HCT116 (cell line): ENCODE measurements at regions not wholly inside any gene's neighbourhood (a gene's known extent, or its start where the extent isn't known, plus 50 kb on each side); places are given as distances from the start of the nearest gene placed in this dataset.

ENCODE experiments used
- ATAC-seq: fragments of 200-7000 bp; cut with Tn5 transposase; 2 replicates; pipeline ENCODE4 v1.9.1; 2020; ENCODE audit warnings: mild to moderate bottlenecking, moderate library complexity
- BruUV-seq: library from RNA; stranded (reverse); fragments of 400-500 nt; replicated peaks from 2 replicates; lab custom pipeline; 2021; lab: Mats Ljungman, UMichigan
- CTCF ChIA-PET: fragments of 300-600 bp; sonication (Branson Sonifier 250); formaldehyde crosslinking; loops from one replicate; lab custom pipeline; 2021; ENCODE audit warnings: antibody characterized with exemption; lab: Charles Lee
- POLR2A ChIA-PET: fragments of 300-600, 350-600 bp; sonication (Branson Sonifier 250); formaldehyde crosslinking; loops from one replicate; lab custom pipeline; 2021; ENCODE audit warnings: antibody characterized with exemption; lab: Charles Lee
- RAD21 ChIA-PET, 2 experiments: fragments of 300-600 bp; sonication (Branson Sonifier 250); formaldehyde crosslinking; loops; one replicate each; lab custom pipeline; 2023; ENCODE audit warnings: low total read pairs in 2 of 2; ENCODE audit not compliant: uncharacterized antibody in 2 of 2, unreplicated experiment in 2 of 2, low non-redundant PET in 1 of 2; lab: Charles Lee
- DNase-seq: peaks from one replicate; pipeline ENCODE4 v3.0.0-alpha.2; 2010; ENCODE audit warnings: low read depth, low spot score
- H2AFZ ChIP-seq: fragments of 200-600 bp; shearing (Covaris generic), sonication (generic); 2 replicates; pipeline ENCODE4 v1.6.1; 2017; ENCODE audit warnings: low read depth, mixed run types, mixed read lengths, antibody characterized with exemption, low read length; ENCODE audit not compliant: poor library complexity, severe bottlenecking
- H3K27ac ChIP-seq: 2 replicates; pipeline ENCODE4 v1.5.1; 2012; ENCODE audit warnings: low read depth, low read length
- H3K27me3 ChIP-seq: fragments of 200-600 bp; sonication (generic); 2 replicates; pipeline ENCODE4 v1.6.1; 2016; ENCODE audit warnings: mixed run types, low read length, mixed read lengths; ENCODE audit not compliant: insufficient read depth
- H3K36me3 ChIP-seq, 2 experiments: fragments of 200-500 bp in 1 of 2; fragments of 200-600 bp in 1 of 2; sonication (Bioruptor generic) in 1 of 2; sonication (generic) in 1 of 2; 2 replicates each; pipeline versions ENCODE4 v1.5.1 to v1.6.1; 2014 to 2016; ENCODE audit warnings: low read length in 2 of 2, inconsistent platforms in 1 of 2, mixed read lengths in 1 of 2, mixed run types in 1 of 2; ENCODE audit not compliant: insufficient read depth in 2 of 2, control insufficient read depth in 1 of 2
- H3K4me1 ChIP-seq, 2 experiments: fragments of 200-600 bp in 1 of 2; sonication (generic) in 1 of 2; 2 replicates each; pipeline versions ENCODE4 v1.5.1 to v1.6.1; 2012 to 2017; ENCODE audit warnings: low read length in 2 of 2, inconsistent platforms in 1 of 2, mild to moderate bottlenecking in 1 of 2, mixed read lengths in 1 of 2, mixed run types in 1 of 2, moderate library complexity in 1 of 2; ENCODE audit not compliant: insufficient read depth in 2 of 2, control insufficient read depth in 1 of 2
- H3K4me2 ChIP-seq: fragments of 200-600 bp; sonication (generic); 2 replicates; pipeline ENCODE4 v1.6.1; 2017; ENCODE audit warnings: mixed run types, low read length, mixed read lengths
- H3K4me3 ChIP-seq, 2 experiments: fragments of 200-600 bp in 1 of 2; sonication (generic) in 1 of 2; replicated peaks in 1 of 2; 2 replicates each; pipeline ENCODE4 v1.5.1; 2011 to 2016; ENCODE audit warnings: low read length in 2 of 2, control low read depth in 1 of 2, low read depth in 1 of 2, mild to moderate bottlenecking in 1 of 2, mixed read lengths in 1 of 2, mixed run types in 1 of 2
- H3K79me2 ChIP-seq: fragments of 200-600 bp; sonication (generic); 2 replicates; pipeline ENCODE4 v1.6.1; 2017; ENCODE audit warnings: mild to moderate bottlenecking, mixed run types, low read length, moderate library complexity, mixed read lengths; ENCODE audit not compliant: insufficient read depth
- H3K9ac ChIP-seq: fragments of 200-600 bp; sonication (generic); 2 replicates; pipeline ENCODE4 v1.6.1; 2016; ENCODE audit warnings: low read length, mixed read lengths
- H3K9me2 ChIP-seq: fragments of 200-600 bp; sonication (generic), shearing (Covaris generic); 2 replicates; pipeline ENCODE4 v1.6.1; 2017; ENCODE audit warnings: mixed run types, mild to moderate bottlenecking, moderate library complexity; ENCODE audit not compliant: insufficient read depth
- H3K9me3 ChIP-seq, 2 experiments: fragments of 200-500 bp in 1 of 2; fragments of 200-600 bp in 1 of 2; sonication (Bioruptor generic) in 1 of 2; sonication (generic) in 1 of 2; 2 replicates each; pipeline ENCODE4 v1.6.1; 2014 to 2017; ENCODE audit warnings: low read length in 2 of 2, mixed read lengths in 2 of 2, inconsistent platforms in 1 of 2, low read depth in 1 of 2, mild to moderate bottlenecking in 1 of 2, mixed run types in 1 of 2, moderate library complexity in 1 of 2; ENCODE audit not compliant: control insufficient read depth in 1 of 2, insufficient read depth in 1 of 2
- H4K20me1 ChIP-seq: fragments of 200-600 bp; sonication (generic), shearing (Covaris generic); 2 replicates; pipeline ENCODE4 v1.6.1; 2017; ENCODE audit warnings: mixed run types, mild to moderate bottlenecking, moderate library complexity; ENCODE audit not compliant: insufficient read depth
- CBX3 ChIP-seq: IDR thresholded peaks from 2 replicates; pipeline ENCODE4 v1.6.1; 2012; ENCODE audit warnings: low read depth
- CTCF ChIP-seq, 3 experiments: fragments of 200-600 bp in 1 of 3; sonication (generic) in 1 of 3; IDR thresholded peaks in 2 of 3; conservative IDR thresholded peaks in 1 of 3; 2 replicates each; pipeline ENCODE4 v1.5.1; 2012 to 2017; ENCODE audit warnings: low read depth in 2 of 3, low read length in 2 of 3, antibody characterized with exemption in 1 of 3, borderline replicate concordance in 1 of 3, control low read depth in 1 of 3, mild to moderate bottlenecking in 1 of 3, mixed read lengths in 1 of 3, mixed run types in 1 of 3, moderate library complexity in 1 of 3; ENCODE audit not compliant: insufficient read depth in 1 of 3
- EGR1 ChIP-seq: IDR thresholded peaks from 2 replicates; pipeline ENCODE4 v1.6.1; 2012; ENCODE audit warnings: low read depth
- EZH2 ChIP-seq: fragments of 200-600 bp; sonication (generic); IDR thresholded peaks from 2 replicates; pipeline ENCODE4 v1.6.1; 2017; ENCODE audit warnings: antibody characterized with exemption, mixed run types
- EZH2phosphoT487 ChIP-seq: fragments of 200-600 bp; IDR thresholded peaks from 2 replicates; pipeline ENCODE4 v1.6.1; 2018; ENCODE audit warnings: antibody characterized with exemption, borderline replicate concordance
- FOSL1 ChIP-seq: IDR thresholded peaks from 2 replicates; pipeline ENCODE4 v1.6.1; 2012; ENCODE audit warnings: low read depth
- JUND ChIP-seq: IDR thresholded peaks from 2 replicates; pipeline ENCODE4 v1.6.1; 2012
- POLR2A ChIP-seq: IDR thresholded peaks from 2 replicates; pipeline ENCODE4 v1.7.0; 2011; ENCODE audit warnings: borderline replicate concordance; ENCODE audit not compliant: insufficient read depth, insufficient read length; ENCODE audit errors: extremely low read depth
- POLR2AphosphoS5 ChIP-seq: IDR thresholded peaks from 2 replicates; pipeline ENCODE4 v1.6.1; 2011; ENCODE audit warnings: mild to moderate bottlenecking, low read depth, low read length, moderate library complexity
- RAD21 ChIP-seq: IDR thresholded peaks from 2 replicates; pipeline ENCODE4 v1.6.1; 2012; ENCODE audit warnings: low read depth, mild to moderate bottlenecking
- SIN3A ChIP-seq: IDR thresholded peaks from 2 replicates; pipeline ENCODE4 v1.6.1; 2012; ENCODE audit warnings: low read depth
- SP1 ChIP-seq: IDR thresholded peaks from 2 replicates; pipeline ENCODE4 v1.6.1; 2012; ENCODE audit warnings: low read depth
- SRF ChIP-seq: IDR thresholded peaks from 2 replicates; pipeline ENCODE4 v1.6.1; 2012; ENCODE audit warnings: low read depth
- TCF7L2 ChIP-seq: IDR thresholded peaks from 2 replicates; pipeline ENCODE4 v1.7.0; 2011; ENCODE audit warnings: borderline replicate concordance, inconsistent platforms; ENCODE audit not compliant: insufficient read depth, insufficient read length; ENCODE audit errors: extremely low read depth
- ZFX ChIP-seq: fragments of 450-650 bp; IDR thresholded peaks from 2 replicates; pipeline ENCODE4 v1.6.1; 2017
- intact Hi-C: fragments of 100-400 bp; cut with micrococcal nuclease; formaldehyde crosslinking; loops from 2 replicates; pipeline ENCODE4 v1.10.0; 2022
- TF ChIP-seq, protein P1 (sequence below): IDR thresholded peaks from 2 replicates; pipeline ENCODE4 v1.6.1; 2012; ENCODE audit warnings: low read depth
- TF ChIP-seq, protein P2 (sequence below): IDR thresholded peaks from 2 replicates; pipeline ENCODE4 v1.6.1; 2012
- TF ChIP-seq, protein P3 (sequence below): IDR thresholded peaks from 2 replicates; pipeline ENCODE4 v1.6.1; 2012

DNA sequence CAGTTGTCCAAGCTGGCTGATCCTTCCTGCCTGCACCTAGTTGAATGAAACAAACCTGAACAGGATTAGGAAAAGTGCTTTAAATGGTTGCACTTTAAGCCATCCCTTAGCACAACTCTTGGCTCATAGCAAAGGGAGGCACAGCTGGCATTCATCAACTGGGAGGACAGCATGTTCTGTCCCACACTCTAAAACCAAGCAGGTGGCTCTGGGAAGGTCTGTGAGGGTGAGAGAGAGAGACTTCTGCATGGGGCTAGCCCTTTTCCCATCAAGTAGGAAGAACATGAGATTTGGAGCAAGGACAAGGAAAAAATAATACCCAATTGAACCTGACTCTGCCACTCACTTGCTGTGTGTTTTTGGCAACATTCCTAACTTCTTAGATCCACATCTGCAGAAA lies 140.9 kb upstream of the CCL2 start:
- no peak overlapping the region for H2AFZ ChIP-seq
- no peak for DNase-seq
- no peak for ATAC-seq
- H3K4me3 ChIP-seq: no peak overlapping the region
- no peak overlapping the region for H3K9ac ChIP-seq
- H3K79me2 ChIP-seq: no peaks in the 10 kb centered on the region
- ChIA-PET CTCF (no interaction called here), RAD21 (no interaction called here), POLR2A (no interaction called here)
- no peaks in the 10 kb centered on the region for H3K27me3 ChIP-seq
- intact Hi-C loops: no loop called here
- BruUV-seq: no TSS peak
- H3K9me2 ChIP-seq: no peaks in the 10 kb centered on the region
- H3K4me1 ChIP-seq: no peaks in the 10 kb centered on the region
- TF ChIP-seq SRF (no peak), JUND (no peak), SIN3A (no peak), FOSL1 (no peak), CBX3 (no peak)
- TF ChIP-seq, protein P1, sequence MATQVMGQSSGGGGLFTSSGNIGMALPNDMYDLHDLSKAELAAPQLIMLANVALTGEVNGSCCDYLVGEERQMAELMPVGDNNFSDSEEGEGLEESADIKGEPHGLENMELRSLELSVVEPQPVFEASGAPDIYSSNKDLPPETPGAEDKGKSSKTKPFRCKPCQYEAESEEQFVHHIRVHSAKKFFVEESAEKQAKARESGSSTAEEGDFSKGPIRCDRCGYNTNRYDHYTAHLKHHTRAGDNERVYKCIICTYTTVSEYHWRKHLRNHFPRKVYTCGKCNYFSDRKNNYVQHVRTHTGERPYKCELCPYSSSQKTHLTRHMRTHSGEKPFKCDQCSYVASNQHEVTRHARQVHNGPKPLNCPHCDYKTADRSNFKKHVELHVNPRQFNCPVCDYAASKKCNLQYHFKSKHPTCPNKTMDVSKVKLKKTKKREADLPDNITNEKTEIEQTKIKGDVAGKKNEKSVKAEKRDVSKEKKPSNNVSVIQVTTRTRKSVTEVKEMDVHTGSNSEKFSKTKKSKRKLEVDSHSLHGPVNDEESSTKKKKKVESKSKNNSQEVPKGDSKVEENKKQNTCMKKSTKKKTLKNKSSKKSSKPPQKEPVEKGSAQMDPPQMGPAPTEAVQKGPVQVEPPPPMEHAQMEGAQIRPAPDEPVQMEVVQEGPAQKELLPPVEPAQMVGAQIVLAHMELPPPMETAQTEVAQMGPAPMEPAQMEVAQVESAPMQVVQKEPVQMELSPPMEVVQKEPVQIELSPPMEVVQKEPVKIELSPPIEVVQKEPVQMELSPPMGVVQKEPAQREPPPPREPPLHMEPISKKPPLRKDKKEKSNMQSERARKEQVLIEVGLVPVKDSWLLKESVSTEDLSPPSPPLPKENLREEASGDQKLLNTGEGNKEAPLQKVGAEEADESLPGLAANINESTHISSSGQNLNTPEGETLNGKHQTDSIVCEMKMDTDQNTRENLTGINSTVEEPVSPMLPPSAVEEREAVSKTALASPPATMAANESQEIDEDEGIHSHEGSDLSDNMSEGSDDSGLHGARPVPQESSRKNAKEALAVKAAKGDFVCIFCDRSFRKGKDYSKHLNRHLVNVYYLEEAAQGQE: no peak
- TF ChIP-seq, protein P2, sequence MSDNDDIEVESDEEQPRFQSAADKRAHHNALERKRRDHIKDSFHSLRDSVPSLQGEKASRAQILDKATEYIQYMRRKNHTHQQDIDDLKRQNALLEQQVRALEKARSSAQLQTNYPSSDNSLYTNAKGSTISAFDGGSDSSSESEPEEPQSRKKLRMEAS: no peak
- H3K4me2 ChIP-seq: no peak overlapping the region
- peaks cover 0 to 18% of the 10 kb centered on the region in 2 experiments; a peak in 1 of 4 replicates for H3K9me3 ChIP-seq
- H3K27ac ChIP-seq: no peak overlapping the region
- H3K36me3 ChIP-seq: no peaks in the 10 kb centered on the region
- no peaks in the 10 kb centered on the region for H4K20me1 ChIP-seq

DNA sequence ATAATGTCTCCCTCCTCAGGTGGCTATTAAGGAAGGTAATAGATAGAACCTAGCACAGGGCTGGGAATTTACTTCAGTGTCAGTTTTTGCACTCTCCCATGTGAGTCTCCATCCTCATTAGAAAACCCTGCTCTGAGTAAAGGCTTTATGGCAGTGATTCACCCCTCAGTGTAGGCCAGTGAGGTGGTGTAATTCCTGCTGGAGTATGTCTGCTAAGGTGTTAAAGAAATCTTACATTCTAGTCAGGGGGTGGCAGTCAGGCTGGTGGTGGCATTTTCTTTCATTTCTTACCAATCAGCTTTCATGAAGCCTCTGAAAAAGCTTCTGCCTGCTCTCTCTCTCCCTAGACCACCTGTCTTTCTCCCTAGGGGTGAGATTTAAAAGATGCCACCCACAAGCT lies 138.8 kb upstream of the CCL2 start:
- Histone ChIP-seq H3K36me3 (no peaks in the 10 kb centered on the region), H3K27me3 (no peaks in the 10 kb centered on the region), H3K9ac (no peak overlapping the region), H3K9me2 (no peaks in the 10 kb centered on the region), H4K20me1 (no peaks in the 10 kb centered on the region), H2AFZ (no peak overlapping the region), H3K9me3 (peaks cover 0 to 20% of the 10 kb centered on the region in 2 experiments; a peak in 1 of 4 replicates), H3K79me2 (no peaks in the 10 kb centered on the region), H3K4me1 (no peaks in the 10 kb centered on the region), H3K4me2 (no peak overlapping the region), H3K27ac (no peak overlapping the region), H3K4me3 (no peak overlapping the region)
- CTCF ChIA-PET: no interaction called here
- no TSS peak for BruUV-seq
- no peak for ATAC-seq
- RAD21 ChIA-PET: no interaction called here
- no peak for DNase-seq
- POLR2A ChIA-PET: no interaction called here
- intact Hi-C loops: no loop called here
- TF ChIP-seq EGR1 (no peak), CTCF (IDR thresholded peaks at IDR 0.05 in 2 of 3, conservative IDR thresholded peaks at IDR 0.05 in 1 of 3; ENCODE audit: borderline replicate concordance in 1 of 3, insufficient read depth in 1 of 3, low read depth in 2 of 3, low read length in 2 of 3) (no peak), ZFX (no peak), POLR2A (no peak), POLR2AphosphoS5 (no peak), SIN3A (no peak), SRF (no peak), SP1 (no peak), TCF7L2 (no peak), EZH2phosphoT487 (no peak), CBX3 (no peak), EZH2 (no peak), RAD21 (no peak)
- TF ChIP-seq, protein P3, sequence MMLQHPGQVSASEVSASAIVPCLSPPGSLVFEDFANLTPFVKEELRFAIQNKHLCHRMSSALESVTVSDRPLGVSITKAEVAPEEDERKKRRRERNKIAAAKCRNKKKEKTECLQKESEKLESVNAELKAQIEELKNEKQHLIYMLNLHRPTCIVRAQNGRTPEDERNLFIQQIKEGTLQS: no peak
